ENCODE measurements at regions not wholly inside any gene's neighbourhood (a gene's known extent, or its start where the extent isn't known, plus 50 kb on each side); places are given as distances from the start of the nearest gene placed in this dataset.

DNA sequence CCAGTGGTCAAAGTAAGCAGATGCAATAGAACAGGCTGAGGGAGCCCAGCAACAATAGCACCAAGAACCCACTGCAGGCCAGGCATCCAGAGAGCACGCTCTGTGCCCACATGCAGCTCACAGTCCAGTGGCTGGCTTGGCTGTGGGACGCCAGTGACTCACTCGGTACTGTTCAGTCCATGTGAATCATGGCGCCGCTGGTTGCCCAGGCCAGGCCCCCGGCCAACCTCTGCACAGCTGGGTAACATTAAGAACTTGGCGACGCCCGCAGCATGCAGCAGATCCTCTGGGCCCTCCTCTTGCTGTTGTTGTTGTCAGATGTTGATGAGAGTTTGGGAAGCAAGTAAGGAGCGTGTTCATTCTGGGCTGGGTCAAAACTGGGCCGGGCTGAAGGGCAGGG, 60.5 kb downstream of the MSX1 start:
- TF ChIP-seq POLR2AphosphoS5 (IDR thresholded peaks at IDR 0.05; ENCODE audit: control insufficient read depth, insufficient read depth, low read depth, low read length) (no peak), TCF7 (IDR thresholded peaks at IDR 0.05; ENCODE audit: borderline replicate concordance) (no peak), CTCF (IDR thresholded peaks at IDR 0.05 in 2 of 3, conservative IDR thresholded peaks at IDR 0.05 in 1 of 3; ENCODE audit: insufficient read depth in 2 of 3, low read depth in 1 of 3, low read length in 3 of 3) (no peak), USF2 (CRISPR knock-in tag; IDR thresholded peaks at IDR 0.05) (no peak), CLOCK (CRISPR knock-in tag; IDR thresholded peaks at IDR 0.05; ENCODE audit: borderline replicate concordance) (no peak), ATF3 (IDR thresholded peaks at IDR 0.05) (no peak), ATF3 (CRISPR knock-in tag; conservative IDR thresholded peaks at IDR 0.05) (no peak)
- TF ChIP-seq, protein P1, sequence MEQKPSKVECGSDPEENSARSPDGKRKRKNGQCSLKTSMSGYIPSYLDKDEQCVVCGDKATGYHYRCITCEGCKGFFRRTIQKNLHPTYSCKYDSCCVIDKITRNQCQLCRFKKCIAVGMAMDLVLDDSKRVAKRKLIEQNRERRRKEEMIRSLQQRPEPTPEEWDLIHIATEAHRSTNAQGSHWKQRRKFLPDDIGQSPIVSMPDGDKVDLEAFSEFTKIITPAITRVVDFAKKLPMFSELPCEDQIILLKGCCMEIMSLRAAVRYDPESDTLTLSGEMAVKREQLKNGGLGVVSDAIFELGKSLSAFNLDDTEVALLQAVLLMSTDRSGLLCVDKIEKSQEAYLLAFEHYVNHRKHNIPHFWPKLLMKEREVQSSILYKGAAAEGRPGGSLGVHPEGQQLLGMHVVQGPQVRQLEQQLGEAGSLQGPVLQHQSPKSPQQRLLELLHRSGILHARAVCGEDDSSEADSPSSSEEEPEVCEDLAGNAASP (IDR thresholded peaks at IDR 0.05), result no peak

Measured in K562 (cell line).